ENCODE measurements at regions not wholly inside any gene's neighbourhood (a gene's known extent, or its start where the extent isn't known, plus 50 kb on each side); places are given as distances from the start of the nearest gene placed in this dataset.
A peak's percentile ranks its signal among the peaks of the same experiment; 100 is the strongest.
"Not testable (repeated sequence)": the region's sequence is repeated elsewhere in the genome, so short reads cannot be mapped to it uniquely, and the experiment has no call there.

DNA sequence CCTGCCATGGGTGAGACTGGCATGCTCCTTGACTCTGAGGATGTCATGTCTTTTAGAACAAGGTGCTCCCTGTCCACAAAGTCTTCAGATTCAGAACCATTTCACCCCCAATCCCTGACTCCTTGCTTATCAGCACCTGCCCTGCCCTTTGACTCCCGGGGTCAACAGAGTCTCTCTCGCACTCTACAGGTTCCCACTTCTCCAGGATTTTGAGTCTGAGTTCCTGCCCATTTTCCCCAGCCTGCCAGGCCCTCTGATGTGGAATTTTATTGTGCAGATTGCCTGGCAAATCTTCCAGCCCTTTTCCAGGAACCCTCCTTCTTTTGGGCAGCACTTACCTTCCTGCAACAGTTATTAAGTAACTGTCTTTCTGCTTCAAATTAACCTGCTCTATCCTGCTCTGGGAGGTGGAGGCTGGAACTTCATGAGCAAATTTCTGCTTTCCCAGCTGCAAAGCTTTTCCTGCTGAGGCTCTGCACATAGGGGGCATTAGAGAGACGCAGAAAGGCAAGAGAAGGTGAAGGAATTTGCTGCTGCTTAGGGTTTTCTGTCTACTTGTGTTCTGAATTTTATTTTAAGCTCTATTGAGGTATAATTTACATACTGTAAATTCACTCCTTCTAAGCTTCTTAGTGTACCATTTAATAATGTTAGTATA, 259.1 kb downstream of the PCNX1 start:
- Histone ChIP-seq H3K4me2 (ENCODE audit: insufficient read depth, insufficient read length, low read length) (no peak overlapping the region), H2AK5ac (ENCODE audit: insufficient read length, low read length) (no peak overlapping the region), H2BK5ac (ENCODE audit: insufficient read length, low read length) (no peak overlapping the region), H3K27me3 (ENCODE audit: insufficient read depth, low read length) (no peaks in the 10 kb centered on the region), H3T11ph (ENCODE audit: low read length) (no peak overlapping the region), H3K79me2 (ENCODE audit: insufficient read depth, low read length) (no peaks in the 10 kb centered on the region), H3K56ac (ENCODE audit: insufficient read length, low read depth, low read length) (no peak overlapping the region), H3K18ac (ENCODE audit: insufficient read length, low read depth, low read length) (no peak overlapping the region), H3K14ac (ENCODE audit: insufficient read depth, low read length) (no peak overlapping the region), H2BK120ac (ENCODE audit: low read depth, low read length, poor library complexity, severe bottlenecking) (no peak overlapping the region), H3K79me1 (ENCODE audit: insufficient read depth, low read depth, low read length, poor library complexity, severe bottlenecking) (no peaks in the 10 kb centered on the region), H4K20me1 (ENCODE audit: control insufficient read depth, insufficient read depth, insufficient read length) (no peaks in the 10 kb centered on the region), H3K9me3 (ENCODE audit: control insufficient read depth, low read depth, low read length) (no peaks in the 10 kb centered on the region), H3K23ac (ENCODE audit: insufficient read length, low read depth, low read length) (no peak overlapping the region), H4K8ac (replicated peaks; ENCODE audit: insufficient read length, low read depth, low read length) (no peak overlapping the region), H3K9ac (ENCODE audit: extremely low read depth, insufficient read length, low read length) (no peak overlapping the region), H4K5ac (ENCODE audit: insufficient read length, low read depth, low read length) (no peak overlapping the region), H3K4me1 (ENCODE audit: insufficient read depth, low read length) (no peaks in the 10 kb centered on the region), H3K27ac (ENCODE audit: insufficient read length, low read depth, low read length) (no peak overlapping the region), H2AFZ (ENCODE audit: low read length) (no peak overlapping the region), H2BK15ac (ENCODE audit: low read depth, low read length) (no peak overlapping the region), H4K91ac (ENCODE audit: insufficient read length, low read depth, low read length) (no peak overlapping the region), H2BK20ac (ENCODE audit: low read depth, low read length, poor library complexity, severe bottlenecking) (no peak overlapping the region), H3K4ac (ENCODE audit: low read depth, low read length) (no peak overlapping the region), H3K23me2 (ENCODE audit: insufficient read length, low read depth, low read length, poor library complexity, severe bottlenecking) (no peaks in the 10 kb centered on the region), H2BK12ac (ENCODE audit: insufficient read length, low read depth, low read length) (no peak overlapping the region)
- peak; percentile 62 for TF ChIP-seq CTCF (conservative IDR thresholded peaks at IDR 0.05)
- Mint-ChIP-seq H3K27me3 (ENCODE audit: low read depth) (no peaks in the 10 kb centered on the region), H3K4me1 (peaks cover 9 to 13% of the 10 kb centered on the region in 2 experiments), H3K27ac (no peak overlapping the region), H3K4me3 (no peak overlapping the region), H3K36me3 (ENCODE audit: insufficient read depth in 1 of 3, low read depth in 3 of 3) (peaks cover 0 to 1% (median 0%) of the 10 kb centered on the region in 3 experiments; a peak in 2 of 7 replicates), H3K9me3 (peaks cover 0 to under 1% of the 10 kb centered on the region in 2 experiments; a peak in 1 of 5 replicates)
- no CpG with 5 or more reads among the region's 3 CpGs for WGBS (ENCODE audit: extremely low coverage, insufficient read length, low lambda C conversion rate)
- DNase-seq = no peak

- H3K4me1 ChIP-seq (ENCODE audit: insufficient read depth, low read length); H3K56ac ChIP-seq (ENCODE audit: insufficient read length, low read depth, low read length); H4K8ac ChIP-seq (replicated peaks; ENCODE audit: insufficient read length, low read depth, low read length); H3K4me3 Mint-ChIP-seq; H3K27me3 Mint-ChIP-seq (ENCODE audit: low read depth); H4K91ac ChIP-seq (ENCODE audit: insufficient read length, low read depth, low read length); H3K4ac ChIP-seq (ENCODE audit: low read depth, low read length); H2BK5ac ChIP-seq (ENCODE audit: insufficient read length, low read length); H2BK120ac ChIP-seq (ENCODE audit: low read depth, low read length, poor library complexity, severe bottlenecking); H3K9me3 ChIP-seq (ENCODE audit: control insufficient read depth, low read depth, low read length); H4K5ac ChIP-seq (ENCODE audit: insufficient read length, low read depth, low read length); H3K23me2 ChIP-seq (ENCODE audit: insufficient read length, low read depth, low read length, poor library complexity, severe bottlenecking); H3K23ac ChIP-seq (ENCODE audit: insufficient read length, low read depth, low read length); H2BK15ac ChIP-seq (ENCODE audit: low read depth, low read length); H2BK20ac ChIP-seq (ENCODE audit: low read depth, low read length, poor library complexity, severe bottlenecking); H3K27me3 ChIP-seq (ENCODE audit: insufficient read depth, low read length); H3K79me2 ChIP-seq (ENCODE audit: insufficient read depth, low read length); H3T11ph ChIP-seq (ENCODE audit: low read length); H3K79me1 ChIP-seq (ENCODE audit: insufficient read depth, low read depth, low read length, poor library complexity, severe bottlenecking); H3K9me3 Mint-ChIP-seq; H3K4me2 ChIP-seq (ENCODE audit: insufficient read depth, insufficient read length, low read length); H4K20me1 ChIP-seq (ENCODE audit: control insufficient read depth, insufficient read depth, insufficient read length); H3K14ac ChIP-seq (ENCODE audit: insufficient read depth, low read length); H2BK12ac ChIP-seq (ENCODE audit: insufficient read length, low read depth, low read length); H2AFZ ChIP-seq (ENCODE audit: low read length); H3K9ac ChIP-seq (ENCODE audit: extremely low read depth, insufficient read length, low read length); H3K27ac ChIP-seq (ENCODE audit: insufficient read length, low read depth, low read length); H3K36me3 Mint-ChIP-seq (ENCODE audit: insufficient read depth in 1 of 3, low read depth in 3 of 3); H2AK5ac ChIP-seq (ENCODE audit: insufficient read length, low read length); H3K18ac ChIP-seq (ENCODE audit: insufficient read length, low read depth, low read length); H3K27ac Mint-ChIP-seq; DNase-seq: not testable (repeated sequence)
- H3K4me1 Mint-ChIP-seq = peaks cover 9 to 13% of the 10 kb centered on the region in 2 experiments
- WGBS (ENCODE audit: extremely low coverage, insufficient read length, low lambda C conversion rate) = no CpG with 5 or more reads among the region's 48 CpGs
Observed at GRCh38 chr14:71167325-71167950, 260.2 kb downstream of the PCNX1 start.
